ENCODE measurements at regions not wholly inside any gene's neighbourhood (a gene's known extent, or its start where the extent isn't known, plus 50 kb on each side); places are given as distances from the start of the nearest gene placed in this dataset.

DNA sequence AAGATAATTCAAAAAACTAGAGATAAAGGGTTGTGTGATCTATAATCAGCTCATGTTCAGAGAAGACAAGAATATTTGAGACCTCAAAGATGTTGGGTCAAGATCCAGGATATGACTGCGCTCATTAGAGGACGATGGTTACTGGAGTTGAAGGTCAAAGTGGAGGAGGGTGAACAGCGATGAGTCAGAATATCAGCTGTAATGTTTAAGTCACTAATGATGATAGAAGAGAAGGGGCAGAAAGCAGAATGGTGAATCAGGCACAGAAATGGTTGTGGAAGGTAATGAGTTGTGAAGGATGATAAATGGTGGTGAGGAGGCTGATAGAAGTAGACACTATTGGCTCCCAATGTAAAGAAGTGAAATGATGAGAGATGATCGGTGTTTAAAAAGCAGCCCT is 540.3 kb downstream of the INHBA start:
- TF ChIP-seq, protein P1, sequence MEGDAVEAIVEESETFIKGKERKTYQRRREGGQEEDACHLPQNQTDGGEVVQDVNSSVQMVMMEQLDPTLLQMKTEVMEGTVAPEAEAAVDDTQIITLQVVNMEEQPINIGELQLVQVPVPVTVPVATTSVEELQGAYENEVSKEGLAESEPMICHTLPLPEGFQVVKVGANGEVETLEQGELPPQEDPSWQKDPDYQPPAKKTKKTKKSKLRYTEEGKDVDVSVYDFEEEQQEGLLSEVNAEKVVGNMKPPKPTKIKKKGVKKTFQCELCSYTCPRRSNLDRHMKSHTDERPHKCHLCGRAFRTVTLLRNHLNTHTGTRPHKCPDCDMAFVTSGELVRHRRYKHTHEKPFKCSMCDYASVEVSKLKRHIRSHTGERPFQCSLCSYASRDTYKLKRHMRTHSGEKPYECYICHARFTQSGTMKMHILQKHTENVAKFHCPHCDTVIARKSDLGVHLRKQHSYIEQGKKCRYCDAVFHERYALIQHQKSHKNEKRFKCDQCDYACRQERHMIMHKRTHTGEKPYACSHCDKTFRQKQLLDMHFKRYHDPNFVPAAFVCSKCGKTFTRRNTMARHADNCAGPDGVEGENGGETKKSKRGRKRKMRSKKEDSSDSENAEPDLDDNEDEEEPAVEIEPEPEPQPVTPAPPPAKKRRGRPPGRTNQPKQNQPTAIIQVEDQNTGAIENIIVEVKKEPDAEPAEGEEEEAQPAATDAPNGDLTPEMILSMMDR (IDR thresholded peaks at IDR 0.05; ENCODE audit: poor library complexity) = no peak
- TF ChIP-seq EZH2 (IDR thresholded peaks at IDR 0.05; ENCODE audit: borderline replicate concordance) = no peak
- no peak for TF ChIP-seq EZH2phosphoT487 (IDR thresholded peaks at IDR 0.05; ENCODE audit: low read depth, severe bottlenecking, unreplicated experiment)
